ENCODE measurements at regions not wholly inside any gene's neighbourhood (a gene's known extent, or its start where the extent isn't known, plus 50 kb on each side); places are given as distances from the start of the nearest gene placed in this dataset.

DNA sequence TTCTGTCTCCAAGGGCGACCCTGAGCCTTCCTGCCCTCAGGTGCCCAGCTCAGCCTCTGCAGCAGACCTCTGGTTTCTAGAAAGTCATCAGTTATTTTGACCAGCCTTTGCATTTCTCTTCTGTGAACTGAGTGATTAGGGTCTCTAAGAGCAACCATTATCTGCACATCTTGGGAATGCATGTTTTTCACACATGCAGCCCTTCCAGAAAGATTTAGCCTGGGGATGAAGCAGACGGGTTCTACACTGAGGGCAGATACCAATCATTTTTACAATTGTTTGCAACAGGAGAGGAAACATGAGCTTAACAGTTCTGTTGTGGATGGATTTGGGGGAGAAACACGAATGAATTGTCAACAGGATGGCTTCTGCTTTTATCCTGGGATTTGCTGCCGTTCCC, 90.1 kb upstream of the PITX1 start:
- DNase-seq (ENCODE audit: low read depth in 1 of 2, low spot score in 1 of 2) = no peak

DNA sequence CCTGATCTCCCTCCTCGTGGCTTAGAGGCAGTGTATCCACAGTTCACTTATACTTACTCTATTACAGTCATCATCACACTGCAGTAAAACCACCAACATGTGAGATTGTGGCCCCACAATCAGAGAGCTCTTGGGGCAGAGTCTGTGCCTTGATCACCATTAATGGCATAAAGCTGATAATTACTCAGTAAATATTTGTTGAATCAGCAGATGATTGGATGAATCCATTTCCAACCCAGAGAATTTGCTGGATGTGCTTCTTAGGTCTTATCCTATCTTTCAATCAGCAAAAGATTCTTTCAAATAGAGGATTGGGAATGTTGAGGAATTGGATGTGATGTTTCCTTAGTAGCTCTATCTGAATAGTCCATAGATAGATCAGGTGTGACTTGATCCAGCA, 88.8 kb upstream of the PITX1 start:
- no peak for DNase-seq (ENCODE audit: low read depth in 1 of 2, low spot score in 1 of 2)

DNA sequence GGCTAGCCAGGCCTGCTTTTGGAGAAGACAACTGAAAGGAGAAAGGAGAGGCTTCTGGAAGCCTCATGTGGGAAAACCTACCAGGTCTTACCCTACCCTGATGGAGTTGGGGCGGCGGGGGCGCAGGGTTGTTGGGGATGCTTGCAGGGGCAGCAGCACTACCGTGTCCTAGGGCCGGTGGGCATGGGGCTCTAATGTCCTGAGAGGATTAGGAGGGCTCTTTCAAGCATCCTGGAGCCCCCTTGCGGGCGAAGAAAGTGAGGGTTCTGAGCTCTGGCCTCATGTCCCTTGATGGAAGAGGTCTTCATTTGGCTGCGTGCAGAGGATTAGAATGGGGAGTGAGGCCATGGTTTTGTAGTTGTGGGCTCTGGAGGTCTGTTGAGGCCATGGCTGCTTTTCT, 86.9 kb upstream of the PITX1 start:
- no peak for DNase-seq (ENCODE audit: low read depth in 1 of 2, low spot score in 1 of 2)

DNA sequence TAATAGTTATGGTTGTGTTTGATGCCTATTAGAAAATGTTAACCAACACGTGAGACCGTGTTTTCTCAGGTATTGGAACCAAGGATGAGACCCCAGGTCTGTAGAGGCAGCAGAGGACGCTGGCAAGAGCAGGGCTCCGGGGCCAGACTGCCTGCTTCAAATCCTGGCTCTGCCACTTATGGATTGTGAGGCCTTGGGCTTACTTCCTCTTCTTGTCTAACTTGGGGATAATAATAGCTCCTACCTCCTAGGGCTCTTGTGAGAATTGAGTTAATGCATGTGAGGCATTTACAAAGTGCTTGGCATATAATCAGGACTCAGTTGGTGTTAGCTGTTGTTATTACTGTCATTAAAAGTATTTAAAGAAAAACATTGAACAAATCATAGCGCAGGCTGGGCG, 85.5 kb upstream of the PITX1 start:
- DNase-seq (ENCODE audit: low read depth in 1 of 2, low spot score in 1 of 2) = no peak

DNA sequence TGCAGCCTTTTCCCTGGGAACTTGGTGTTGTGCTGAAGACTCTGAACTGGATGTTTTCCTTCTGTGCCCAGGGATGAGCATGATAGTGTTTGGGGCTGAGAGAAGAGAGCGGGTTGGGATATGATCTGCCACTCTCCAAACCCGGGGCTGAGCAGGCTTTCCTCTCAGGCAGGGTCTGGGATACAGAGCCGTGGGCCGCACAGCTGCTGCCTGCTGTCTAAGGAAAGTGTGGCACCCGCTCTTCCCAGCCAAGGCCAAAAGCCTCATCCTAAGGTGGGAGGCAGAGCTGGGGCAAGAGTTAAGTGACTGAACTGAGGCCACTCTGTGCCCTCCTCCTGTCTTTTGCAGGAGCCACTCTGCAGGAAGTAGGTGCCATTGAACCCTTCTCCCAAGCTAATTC, 83.6 kb upstream of the PITX1 start:
- DNase-seq (ENCODE audit: low read depth in 1 of 2, low spot score in 1 of 2) = no peak

- DNase-seq (ENCODE audit: low read depth in 1 of 2, low spot score in 1 of 2) = no peak
Observed at GRCh38 chr5:135116160-135116561, 82.1 kb upstream of the PITX1 start.

DNA sequence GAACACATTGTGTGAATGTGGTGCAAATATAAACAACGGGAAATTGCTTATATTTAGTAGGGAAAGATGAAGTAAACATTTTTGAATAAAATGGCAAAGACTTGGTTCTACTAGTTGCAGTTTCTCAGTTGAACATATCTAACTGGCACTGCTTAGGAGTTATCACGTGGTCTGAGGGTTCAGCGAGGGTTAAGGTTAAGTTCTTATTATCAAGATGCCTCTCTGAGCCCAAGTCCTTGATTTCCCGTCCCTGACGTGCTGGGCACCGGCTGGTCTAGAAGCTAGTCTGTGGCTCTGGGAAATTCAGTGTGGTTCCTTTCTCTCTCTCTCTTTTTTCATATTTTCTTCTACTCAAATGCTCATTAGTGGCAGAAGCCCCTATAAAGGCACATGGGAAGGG, 81.6 kb upstream of the PITX1 start:
- no peak for DNase-seq (ENCODE audit: low read depth in 1 of 2, low spot score in 1 of 2)

- DNase-seq (ENCODE audit: low read depth in 1 of 2, low spot score in 1 of 2) = no peak
Observed at GRCh38 chr5:135114759-135115158, 80.7 kb upstream of the PITX1 start.

GRCh38 chr5:135112008-135112725, 78.1 kb upstream of the PITX1 start:
- no peak for DNase-seq (ENCODE audit: low read depth in 1 of 2, low spot score in 1 of 2)

- no peak for DNase-seq (ENCODE audit: low read depth in 1 of 2, low spot score in 1 of 2)
Observed at GRCh38 chr5:135110785-135111596, 77.0 kb upstream of the PITX1 start.

DNA sequence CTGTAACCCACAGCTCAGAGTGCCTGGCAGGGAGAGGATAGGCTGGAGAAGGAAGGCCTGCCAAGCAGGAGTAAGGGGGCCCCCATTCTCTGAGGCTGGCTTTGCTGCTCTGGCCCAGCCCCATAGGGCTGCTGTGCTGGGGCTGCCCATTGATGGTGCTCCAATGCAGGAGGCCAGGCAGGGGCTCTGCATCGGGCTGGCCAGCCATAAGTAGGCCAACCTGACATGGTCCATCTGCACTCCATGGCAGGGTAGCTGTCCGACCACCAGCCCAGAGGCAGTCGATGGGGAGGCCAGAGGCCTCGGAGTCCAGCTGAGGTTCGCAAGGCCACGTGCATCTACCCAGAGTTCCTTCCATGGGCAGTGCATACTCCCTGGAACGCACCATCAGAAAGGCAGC, 75.0 kb upstream of the PITX1 start:
- no peak for DNase-seq (ENCODE audit: low read depth in 1 of 2, low spot score in 1 of 2)

DNA sequence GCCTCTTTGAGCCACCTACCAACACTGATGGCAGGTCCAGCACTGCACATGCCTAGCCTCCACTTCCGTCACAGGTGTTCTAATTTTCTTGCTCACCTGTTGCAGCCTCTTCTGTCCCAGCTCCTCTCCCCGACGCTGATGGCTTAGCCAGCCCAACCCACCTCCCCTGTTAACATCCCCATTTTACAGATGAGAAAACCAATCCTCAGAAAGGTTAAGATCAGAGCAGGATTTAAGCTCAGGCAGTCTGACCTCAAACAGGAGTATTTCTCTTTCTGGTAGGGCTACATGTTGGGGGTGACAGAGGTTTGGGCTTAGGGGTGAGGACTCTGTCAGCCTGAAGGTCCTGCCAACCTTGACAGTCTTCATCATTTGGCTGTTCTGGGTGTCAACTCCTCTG, 74.5 kb upstream of the PITX1 start:
- DNase-seq (ENCODE audit: low read depth in 1 of 2, low spot score in 1 of 2) = no peak

DNA sequence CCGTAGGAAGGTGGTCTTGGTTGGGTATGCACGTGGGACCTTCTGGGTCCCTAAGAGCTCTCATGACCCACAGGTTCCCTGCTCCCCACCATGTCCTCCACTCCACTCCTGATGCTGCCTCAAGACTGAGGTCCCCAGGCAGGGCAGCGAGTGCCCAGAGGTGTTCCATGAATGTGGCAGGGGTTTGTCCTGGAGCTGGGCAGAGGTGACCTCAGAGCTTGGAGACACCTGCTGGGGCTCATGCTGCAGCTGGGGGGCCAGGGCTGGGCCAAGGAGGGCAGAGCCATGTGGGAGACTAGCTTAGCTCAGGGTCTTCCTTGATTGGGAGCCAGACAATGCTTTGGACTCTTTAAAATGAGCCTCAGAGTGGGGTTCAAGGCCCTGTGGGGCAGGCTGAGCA, 74.0 kb upstream of the PITX1 start:
- no peak for DNase-seq (ENCODE audit: low read depth in 1 of 2, low spot score in 1 of 2)

DNA sequence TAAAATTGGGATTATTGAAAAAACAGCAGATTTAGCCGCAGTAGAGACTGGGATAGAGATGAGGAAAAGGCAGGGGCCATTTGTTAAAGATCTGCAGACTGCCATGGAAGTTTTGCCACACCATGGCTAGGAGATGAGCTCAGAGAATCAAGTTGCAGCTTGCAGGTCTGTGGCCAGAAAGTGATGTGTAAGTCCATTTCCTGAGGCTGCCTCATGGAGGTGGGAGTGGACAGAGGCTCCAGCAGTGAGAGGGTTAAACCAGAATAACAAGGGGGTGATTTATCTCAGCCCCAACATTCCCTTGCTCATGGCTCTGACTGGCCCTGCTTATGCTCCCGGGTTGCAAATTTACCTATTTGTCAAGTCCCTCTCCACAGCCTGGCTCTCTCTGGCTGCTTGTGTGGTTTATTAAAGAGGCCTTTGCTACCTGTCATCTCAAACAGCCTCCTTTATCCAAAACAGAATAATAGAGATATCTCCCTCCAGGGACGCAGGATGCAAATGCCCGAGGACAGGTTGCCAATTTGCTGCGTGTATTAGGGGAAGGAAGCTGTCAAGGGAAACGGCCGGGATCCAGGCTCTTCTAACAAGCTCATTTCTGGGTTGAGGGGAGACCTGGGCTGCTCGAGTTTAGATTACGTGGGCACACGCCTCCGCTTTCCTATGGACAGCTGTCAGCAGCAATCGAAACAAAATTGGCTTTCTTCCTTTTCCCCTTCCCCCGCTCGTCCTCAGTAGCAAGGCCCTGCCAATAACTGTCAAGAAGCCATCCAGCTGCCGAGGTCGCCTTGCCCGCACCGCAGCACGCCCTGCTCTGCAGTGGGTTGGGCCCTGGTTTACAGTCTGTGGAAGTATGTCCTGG, 72.8 kb upstream of the PITX1 start:
- no peak for DNase-seq (ENCODE audit: low read depth in 1 of 2, low spot score in 1 of 2)

GRCh38 chr5:135106136-135106535, 72.1 kb upstream of the PITX1 start:
- no peak for DNase-seq (ENCODE audit: low read depth in 1 of 2, low spot score in 1 of 2)

- no peak for DNase-seq (ENCODE audit: low read depth in 1 of 2, low spot score in 1 of 2)
Observed at GRCh38 chr5:135105105-135105484, 71.1 kb upstream of the PITX1 start.

GRCh38 chr5:135103575-135103853, 69.5 kb upstream of the PITX1 start:
- no peak for DNase-seq (ENCODE audit: low read depth in 1 of 2, low spot score in 1 of 2)

- no peak for DNase-seq (ENCODE audit: low read depth in 1 of 2, low spot score in 1 of 2)
Observed at GRCh38 chr5:135102716-135103574, 68.9 kb upstream of the PITX1 start.

DNA sequence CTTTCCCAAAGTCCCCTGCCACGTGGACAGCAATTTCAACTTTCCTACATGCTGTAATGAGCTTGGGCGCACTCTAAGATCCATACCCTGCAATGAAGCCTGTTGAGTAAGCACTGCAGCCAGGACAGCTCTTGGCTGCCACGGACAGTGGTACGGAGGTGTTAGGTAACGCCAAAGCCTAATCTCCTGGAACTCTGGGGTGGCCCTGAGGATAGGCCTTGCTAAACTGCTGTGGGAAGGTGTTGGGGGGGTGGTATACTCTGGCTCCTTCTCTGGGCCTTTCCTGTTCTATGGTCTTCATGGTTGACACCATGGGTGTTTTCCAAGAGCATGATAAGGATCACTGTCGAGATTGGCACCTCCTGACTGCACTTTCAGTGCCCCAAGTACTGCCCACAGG, 66.4 kb upstream of the PITX1 start:
- DNase-seq (ENCODE audit: low read depth in 1 of 2, low spot score in 1 of 2) = no peak

- no peak for DNase-seq (ENCODE audit: low read depth in 1 of 2, low spot score in 1 of 2)
Observed at GRCh38 chr5:135100011-135100410, 66.0 kb upstream of the PITX1 start.

DNA sequence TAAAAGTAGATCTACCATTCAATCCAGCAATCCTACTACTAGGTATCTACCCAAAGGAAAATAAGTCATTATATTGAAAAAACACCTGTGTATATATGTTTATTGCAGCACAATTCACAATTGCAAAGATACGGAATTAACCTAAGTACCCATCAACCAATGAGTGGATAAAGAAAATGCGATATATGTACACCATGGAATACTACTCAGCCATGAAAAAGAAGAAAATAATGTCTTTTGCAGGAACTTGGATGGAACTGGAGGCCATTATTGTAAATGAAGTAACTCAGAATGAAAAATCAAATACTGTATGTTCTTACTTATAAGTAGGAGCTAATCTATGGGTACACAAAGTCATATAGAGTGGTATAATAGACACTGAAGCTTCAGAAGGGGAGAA, 63.4 kb upstream of the PITX1 start:
- no peak for DNase-seq (ENCODE audit: low read depth in 1 of 2, low spot score in 1 of 2)
